ENCODE measurements at regions not wholly inside any gene's neighbourhood (a gene's known extent, or its start where the extent isn't known, plus 50 kb on each side); places are given as distances from the start of the nearest gene placed in this dataset.
"Not testable (repeated sequence)": the region's sequence is repeated elsewhere in the genome, so short reads cannot be mapped to it uniquely, and the experiment has no call there.

DNA sequence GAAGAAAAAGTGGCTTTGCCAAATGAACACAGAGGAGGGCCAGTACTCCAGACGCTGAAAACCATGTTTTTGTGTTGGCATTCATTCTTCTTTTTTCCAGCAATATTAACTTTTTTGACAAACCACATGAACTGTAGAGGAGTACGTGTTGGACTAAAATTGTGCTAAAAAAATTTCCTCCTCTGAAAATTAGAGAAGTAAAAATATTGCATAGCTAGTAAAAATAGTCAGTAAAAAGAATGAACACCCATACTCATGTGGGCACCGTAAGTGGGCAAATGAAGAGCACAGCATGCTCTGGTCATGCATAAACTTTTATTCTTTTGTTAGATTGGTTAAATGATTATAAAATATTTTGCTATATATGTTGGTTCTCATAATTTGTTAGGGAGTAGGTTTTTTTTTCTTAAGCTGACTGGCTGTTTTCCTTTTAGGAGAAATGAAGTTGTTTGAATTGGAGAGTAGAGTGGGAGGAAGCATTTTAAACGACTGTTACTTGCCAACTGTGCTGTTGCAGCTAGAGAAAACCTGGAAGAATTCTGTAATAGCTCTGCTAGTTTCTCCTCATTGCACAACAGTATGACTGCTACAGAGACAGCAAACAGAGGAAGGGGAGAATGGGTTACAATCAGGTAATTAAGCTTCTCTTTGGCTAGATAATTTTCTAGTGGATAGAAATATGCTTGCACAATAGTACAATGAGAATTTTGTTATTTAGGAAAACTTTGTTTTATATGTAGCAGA lies 222.4 kb downstream of the KCTD12 start:
- no peak for ATAC-seq (ENCODE audit: poor library complexity)
- no peaks in the 10 kb centered on the region for H3K36me3 ChIP-seq (ENCODE audit: insufficient read depth, low read length)
- ChIA-PET POLR2A (no interaction called here), CTCF (no interaction called here)
- no peaks in the 10 kb centered on the region for H3K36me3 Mint-ChIP-seq (ENCODE audit: low read depth)
- H3K9me3 ChIP-seq (ENCODE audit: control insufficient read depth in 1 of 2, insufficient read depth in 1 of 2, low read length in 2 of 2) = no peaks in the 10 kb centered on the region
- no peaks in the 10 kb centered on the region for H3K4me1 ChIP-seq (ENCODE audit: insufficient read depth, low read length)
- no peaks in the 10 kb centered on the region for H3K4me1 Mint-ChIP-seq (ENCODE audit: low read depth)
- no peak for DNase-seq
- no peaks in the 10 kb centered on the region for H3K27me3 ChIP-seq (ENCODE audit: control insufficient read depth in 1 of 2, insufficient read depth in 2 of 2, low read length in 2 of 2)
- no peaks in the 10 kb centered on the region for H3K9me3 Mint-ChIP-seq
- no peak overlapping the region for H3K27ac Mint-ChIP-seq
- no peak overlapping the region for H3K4me3 Mint-ChIP-seq
- no peaks in the 10 kb centered on the region for H3K27me3 Mint-ChIP-seq
- intact Hi-C loops (cut with DNase I, micrococcal nuclease) = no loop called here
- no peak overlapping the region for H3K4me3 ChIP-seq (ENCODE audit: low read length)
- no peak overlapping the region for H3K27ac ChIP-seq (ENCODE audit: low read depth in 1 of 2, low read length in 2 of 2)
- TF ChIP-seq, protein P1, sequence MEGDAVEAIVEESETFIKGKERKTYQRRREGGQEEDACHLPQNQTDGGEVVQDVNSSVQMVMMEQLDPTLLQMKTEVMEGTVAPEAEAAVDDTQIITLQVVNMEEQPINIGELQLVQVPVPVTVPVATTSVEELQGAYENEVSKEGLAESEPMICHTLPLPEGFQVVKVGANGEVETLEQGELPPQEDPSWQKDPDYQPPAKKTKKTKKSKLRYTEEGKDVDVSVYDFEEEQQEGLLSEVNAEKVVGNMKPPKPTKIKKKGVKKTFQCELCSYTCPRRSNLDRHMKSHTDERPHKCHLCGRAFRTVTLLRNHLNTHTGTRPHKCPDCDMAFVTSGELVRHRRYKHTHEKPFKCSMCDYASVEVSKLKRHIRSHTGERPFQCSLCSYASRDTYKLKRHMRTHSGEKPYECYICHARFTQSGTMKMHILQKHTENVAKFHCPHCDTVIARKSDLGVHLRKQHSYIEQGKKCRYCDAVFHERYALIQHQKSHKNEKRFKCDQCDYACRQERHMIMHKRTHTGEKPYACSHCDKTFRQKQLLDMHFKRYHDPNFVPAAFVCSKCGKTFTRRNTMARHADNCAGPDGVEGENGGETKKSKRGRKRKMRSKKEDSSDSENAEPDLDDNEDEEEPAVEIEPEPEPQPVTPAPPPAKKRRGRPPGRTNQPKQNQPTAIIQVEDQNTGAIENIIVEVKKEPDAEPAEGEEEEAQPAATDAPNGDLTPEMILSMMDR (IDR thresholded peaks at IDR 0.05) = no peak

DNA sequence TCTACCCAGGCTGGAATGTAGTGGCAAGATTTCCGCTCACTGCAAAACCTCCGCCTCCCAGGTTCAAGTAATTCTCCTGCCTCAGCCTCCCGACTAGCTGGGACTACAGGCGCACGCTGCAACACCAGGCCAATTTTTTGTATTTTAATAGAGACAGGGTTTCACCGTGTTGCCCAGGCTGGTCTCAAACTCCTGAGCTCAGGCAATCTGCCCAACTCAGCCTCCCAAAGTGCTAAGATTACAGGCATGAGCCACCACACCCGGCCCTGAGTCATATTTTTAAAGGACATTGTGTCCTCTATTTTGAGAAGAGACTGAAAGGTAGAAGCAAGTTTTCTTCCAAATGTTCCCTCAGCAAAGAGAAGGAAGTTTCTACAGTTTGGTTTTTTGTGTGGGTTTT lies 227.1 kb downstream of the KCTD12 start:
- ATAC-seq (ENCODE audit: poor library complexity); CTCF ChIA-PET; H3K27ac ChIP-seq (ENCODE audit: low read depth in 1 of 2, low read length in 2 of 2); H3K36me3 Mint-ChIP-seq (ENCODE audit: low read depth); DNase-seq; intact Hi-C loops (cut with DNase I, micrococcal nuclease); H3K4me1 Mint-ChIP-seq (ENCODE audit: low read depth); H3K27me3 ChIP-seq (ENCODE audit: control insufficient read depth in 1 of 2, insufficient read depth in 2 of 2, low read length in 2 of 2); H3K9me3 ChIP-seq (ENCODE audit: control insufficient read depth in 1 of 2, insufficient read depth in 1 of 2, low read length in 2 of 2); H3K4me3 ChIP-seq (ENCODE audit: low read length); POLR2A ChIA-PET; H3K27me3 Mint-ChIP-seq; H3K9me3 Mint-ChIP-seq; H3K4me1 ChIP-seq (ENCODE audit: insufficient read depth, low read length); H3K4me3 Mint-ChIP-seq; H3K36me3 ChIP-seq (ENCODE audit: insufficient read depth, low read length); H3K27ac Mint-ChIP-seq: not testable (repeated sequence)

DNA sequence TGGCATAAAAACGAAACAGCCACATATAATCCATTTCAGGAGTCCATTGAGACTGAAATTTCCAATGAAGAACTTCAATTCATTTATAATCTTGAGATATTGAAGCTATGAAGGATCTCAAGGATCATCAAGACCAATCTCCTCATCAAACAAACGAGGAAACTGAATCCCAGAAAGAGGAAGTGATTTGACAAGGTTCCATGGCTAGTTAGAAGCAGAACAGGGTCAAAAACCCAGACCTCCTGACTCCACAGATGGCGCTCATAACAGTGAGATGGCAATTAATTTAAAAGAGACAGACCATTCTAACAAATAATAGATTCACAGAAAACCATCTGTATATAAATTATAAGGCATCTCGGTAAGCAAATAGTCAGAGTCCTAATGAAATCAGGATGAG lies 229.7 kb downstream of the KCTD12 start:
- CTCF ChIA-PET = no interaction called here
- intact Hi-C loops (cut with DNase I, micrococcal nuclease) = no loop called here
- Mint-ChIP-seq H3K9me3 (no peaks in the 10 kb centered on the region), H3K36me3 (ENCODE audit: low read depth) (no peaks in the 10 kb centered on the region), H3K27me3 (no peaks in the 10 kb centered on the region), H3K27ac (no peak overlapping the region), H3K4me3 (no peak overlapping the region), H3K4me1 (ENCODE audit: low read depth) (no peaks in the 10 kb centered on the region)
- H3K4me3 ChIP-seq (ENCODE audit: low read length) = no peak overlapping the region
- H3K27me3 ChIP-seq (ENCODE audit: control insufficient read depth in 1 of 2, insufficient read depth in 2 of 2, low read length in 2 of 2) = no peaks in the 10 kb centered on the region
- POLR2A ChIA-PET = no interaction called here
- H3K9me3 ChIP-seq (ENCODE audit: control insufficient read depth in 1 of 2, insufficient read depth in 1 of 2, low read length in 2 of 2) = no peaks in the 10 kb centered on the region
- TF ChIP-seq, protein P1 (IDR thresholded peaks at IDR 0.05) = no peak
- ATAC-seq (ENCODE audit: poor library complexity) (no peak), DNase-seq (peak in 1 of 14 experiments; percentile 5)
- H3K36me3 ChIP-seq (ENCODE audit: insufficient read depth, low read length) = no peaks in the 10 kb centered on the region
- no peaks in the 10 kb centered on the region for H3K4me1 ChIP-seq (ENCODE audit: insufficient read depth, low read length)
- H3K27ac ChIP-seq (ENCODE audit: low read depth in 1 of 2, low read length in 2 of 2) = no peak overlapping the region

DNA sequence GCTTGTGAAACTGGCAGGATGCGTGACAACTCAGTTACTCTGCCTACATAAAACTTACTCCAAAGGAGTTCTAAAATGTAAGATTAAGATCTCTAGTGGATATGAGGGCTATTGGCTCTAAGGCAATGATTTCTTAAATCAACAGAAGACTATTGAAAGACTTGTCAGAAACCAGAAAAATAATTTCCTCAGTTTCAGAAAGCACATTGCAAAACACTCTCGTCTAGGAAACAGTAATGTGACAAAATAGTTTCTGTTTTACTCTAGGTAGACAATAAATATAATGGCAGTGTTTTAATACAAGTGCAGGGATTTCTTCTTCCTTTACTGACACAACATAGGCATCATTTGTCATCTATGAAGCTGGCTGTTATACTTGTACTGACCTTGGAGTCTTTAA lies 230.1 kb downstream of the KCTD12 start:
- TF ChIP-seq, protein P1 (IDR thresholded peaks at IDR 0.05) = no peak
- Histone ChIP-seq H3K27ac (ENCODE audit: low read depth in 1 of 2, low read length in 2 of 2) (no peak overlapping the region), H3K4me3 (ENCODE audit: low read length) (no peak overlapping the region), H3K4me1 (ENCODE audit: insufficient read depth, low read length) (no peaks in the 10 kb centered on the region), H3K9me3 (ENCODE audit: control insufficient read depth in 1 of 2, insufficient read depth in 1 of 2, low read length in 2 of 2) (no peaks in the 10 kb centered on the region), H3K36me3 (ENCODE audit: insufficient read depth, low read length) (no peaks in the 10 kb centered on the region), H3K27me3 (ENCODE audit: control insufficient read depth in 1 of 2, insufficient read depth in 2 of 2, low read length in 2 of 2) (no peaks in the 10 kb centered on the region)
- no peak overlapping the region for H3K4me3 Mint-ChIP-seq
- no peaks in the 10 kb centered on the region for H3K9me3 Mint-ChIP-seq
- H3K4me1 Mint-ChIP-seq (ENCODE audit: low read depth) = no peaks in the 10 kb centered on the region
- no peak overlapping the region for H3K27ac Mint-ChIP-seq
- no peak for DNase-seq
- H3K36me3 Mint-ChIP-seq (ENCODE audit: low read depth) = no peaks in the 10 kb centered on the region
- CTCF ChIA-PET = no interaction called here
- H3K27me3 Mint-ChIP-seq = no peaks in the 10 kb centered on the region
- no peak for ATAC-seq (ENCODE audit: poor library complexity)
- intact Hi-C loops (cut with DNase I, micrococcal nuclease) = no loop called here
- POLR2A ChIA-PET = no interaction called here
